ENCODE measurements at regions not wholly inside any gene's neighbourhood (a gene's known extent, or its start where the extent isn't known, plus 50 kb on each side); places are given as distances from the start of the nearest gene placed in this dataset.

- no peak for TF ChIP-seq ZNF366 (tag by site-specific recombination; conservative IDR thresholded peaks at IDR 0.05)
- no peak for TF ChIP-seq KLF16 (tag by site-specific recombination; IDR thresholded peaks at IDR 0.05)
- TF ChIP-seq TSHZ1 (tag by site-specific recombination; IDR thresholded peaks at IDR 0.05; ENCODE audit: borderline replicate concordance): no peak
- TF ChIP-seq ZNF174 (tag by site-specific recombination; IDR thresholded peaks at IDR 0.05): no peak
- no peak for TF ChIP-seq REPIN1 (tag by site-specific recombination; IDR thresholded peaks at IDR 0.05; ENCODE audit: low read depth)
- TF ChIP-seq ZNF112 (tag by site-specific recombination; IDR thresholded peaks at IDR 0.05): no peak
- TF ChIP-seq ZNF175 (tag by site-specific recombination; IDR thresholded peaks at IDR 0.05): no peak
- Histone ChIP-seq H3K4me1 (ENCODE audit: control insufficient read depth, insufficient read depth, low read length) (no peaks in the 10 kb centered on the region), H3K9me3 (ENCODE audit: control insufficient read depth, insufficient read depth, low read depth, low read length) (no peaks in the 10 kb centered on the region), H3K27ac (ENCODE audit: extremely low read depth, low read depth, low read length) (no peak overlapping the region), H3K4me3 (ENCODE audit: low read depth, low read length) (no peak overlapping the region), H3K36me3 (ENCODE audit: control insufficient read depth in 2 of 2, insufficient read depth in 1 of 2, low read length in 2 of 2) (no peaks in the 10 kb centered on the region)
- ChIA-PET POLR2A (no interaction called here), CTCF (interaction anchor here (1.7 kb wide), 1 partner anchor 82 kb away, joined by 5 read pairs; no protein-coding TSS in a partner anchor)
Observed at GRCh38 chr12:3967556-3968160, 94.5 kb upstream of the PARP11 start.

GRCh38 chr12:3966376-3966775 lies 93.2 kb upstream of the PARP11 start:
- no peaks in the 10 kb centered on the region for H3K36me3 ChIP-seq (ENCODE audit: control insufficient read depth in 2 of 2, insufficient read depth in 1 of 2, low read length in 2 of 2)
- H3K9me3 ChIP-seq (ENCODE audit: control insufficient read depth, insufficient read depth, low read depth, low read length): no peaks in the 10 kb centered on the region
- no peaks in the 10 kb centered on the region for H3K4me1 ChIP-seq (ENCODE audit: control insufficient read depth, insufficient read depth, low read length)
- CTCF ChIA-PET: interaction anchor here (0.6 kb wide), 1 partner anchor 18 kb away, joined by 3 read pairs; no protein-coding TSS in a partner anchor
- no peak overlapping the region for H3K4me3 ChIP-seq (ENCODE audit: low read depth, low read length)
- POLR2A ChIA-PET: no interaction called here
- no peak overlapping the region for H3K27ac ChIP-seq (ENCODE audit: extremely low read depth, low read depth, low read length)
- TF ChIP-seq YY2 (tag by site-specific recombination; IDR thresholded peaks at IDR 0.05): no peak

- CTCF ChIA-PET: interaction anchor here (0.5 to 2.7 kb wide), 5 partner anchors 29 to 331 kb away, joined by 3 to 17 read pairs (median 3); no protein-coding TSS in a partner anchor
- no peak overlapping the region for H3K27ac ChIP-seq (ENCODE audit: extremely low read depth, low read depth, low read length)
- no peaks in the 10 kb centered on the region for H3K9me3 ChIP-seq (ENCODE audit: control insufficient read depth, insufficient read depth, low read depth, low read length)
- no peak for TF ChIP-seq ZNF704 (tag by site-specific recombination; IDR thresholded peaks at IDR 0.05)
- no peak for TF ChIP-seq ZNF121 (tag by site-specific recombination; IDR thresholded peaks at IDR 0.05)
- TF ChIP-seq ZSCAN30 (tag by site-specific recombination; IDR thresholded peaks at IDR 0.05): no peak
- TF ChIP-seq BCL11B (tag by site-specific recombination; IDR thresholded peaks at IDR 0.05; ENCODE audit: low read depth): no peak
- TF ChIP-seq IKZF3 (tag by site-specific recombination; IDR thresholded peaks at IDR 0.05): no peak
- TF ChIP-seq ZNF571 (tag by site-specific recombination; IDR thresholded peaks at IDR 0.05): no peak
- TF ChIP-seq ZNF791 (tag by site-specific recombination; IDR thresholded peaks at IDR 0.05): no peak
- TF ChIP-seq ZFP69B (tag by site-specific recombination; IDR thresholded peaks at IDR 0.05): no peak
- TF ChIP-seq ZNF837 (tag by site-specific recombination; IDR thresholded peaks at IDR 0.05): no peak
- TF ChIP-seq SP7 (tag by site-specific recombination; IDR thresholded peaks at IDR 0.05): no peak
- TF ChIP-seq SETDB1 (IDR thresholded peaks at IDR 0.05; ENCODE audit: insufficient read length, low read length): no peak
- H3K4me1 ChIP-seq (ENCODE audit: control insufficient read depth, insufficient read depth, low read length): no peaks in the 10 kb centered on the region
- H3K4me3 ChIP-seq (ENCODE audit: low read depth, low read length): no peak overlapping the region
- H3K36me3 ChIP-seq (ENCODE audit: control insufficient read depth in 2 of 2, insufficient read depth in 1 of 2, low read length in 2 of 2): no peaks in the 10 kb centered on the region
- POLR2A ChIA-PET: no interaction called here
Observed at GRCh38 chr12:3965046-3965445, 91.8 kb upstream of the PARP11 start.
